ENCODE measurements at regions not wholly inside any gene's neighbourhood (a gene's known extent, or its start where the extent isn't known, plus 50 kb on each side); places are given as distances from the start of the nearest gene placed in this dataset.
A peak's percentile ranks its signal among the peaks of the same experiment; 100 is the strongest.
"Not testable (repeated sequence)": the region's sequence is repeated elsewhere in the genome, so short reads cannot be mapped to it uniquely, and the experiment has no call there.

DNA sequence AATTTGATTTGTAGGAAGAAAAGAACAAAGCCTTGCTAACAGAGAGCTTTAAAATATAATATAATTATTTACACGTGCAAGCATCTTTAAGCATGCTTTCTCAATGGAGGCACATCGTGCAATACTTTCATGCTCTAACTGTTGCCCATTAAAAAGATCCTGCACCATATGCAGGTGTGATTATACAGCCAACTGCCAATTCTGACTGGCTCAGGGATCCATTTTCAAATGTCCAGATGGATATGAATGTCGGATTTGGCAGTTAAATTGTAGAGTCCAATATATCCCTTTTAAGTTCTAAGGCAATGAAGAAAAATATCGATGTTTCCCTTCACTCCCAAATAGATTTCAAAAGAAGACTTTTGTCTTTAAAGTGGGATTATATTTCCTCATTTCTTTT lies 416.4 kb upstream of the CD180 start:
- no peak for DNase-seq

DNA sequence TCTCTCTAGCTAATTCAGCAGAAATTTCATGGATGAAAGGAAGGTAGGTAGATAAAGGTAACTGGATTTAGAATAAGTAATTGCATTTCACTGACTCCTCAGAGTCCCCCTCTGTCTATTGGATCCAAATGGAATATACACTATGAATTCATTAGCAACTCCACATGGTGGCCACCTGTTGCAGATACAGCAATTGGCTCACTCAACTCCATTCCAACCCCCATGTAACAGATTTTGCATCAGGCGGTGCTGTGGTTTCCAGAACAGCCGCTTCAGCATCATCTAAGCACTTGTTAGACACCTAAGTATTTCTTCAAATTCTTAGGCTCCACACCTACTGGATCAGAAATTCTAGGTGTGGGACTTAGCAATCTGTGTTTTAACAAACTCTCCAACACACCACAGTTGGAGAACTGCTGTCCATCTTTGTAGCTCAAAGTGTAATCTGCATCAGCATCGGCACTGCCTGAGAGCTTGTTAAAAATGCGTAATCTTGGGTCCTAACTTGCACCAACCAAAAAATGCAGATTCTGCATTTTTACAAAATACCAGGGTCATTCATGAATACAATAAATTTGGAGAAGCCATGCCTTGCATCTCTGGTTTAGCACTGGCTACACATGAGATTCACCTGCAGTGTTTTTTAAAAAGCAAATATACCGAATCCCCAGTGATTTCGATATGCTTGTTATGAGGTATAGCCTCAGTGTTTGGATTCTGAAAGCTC lies 413.8 kb upstream of the CD180 start:
- DNase-seq: no peak

DNA sequence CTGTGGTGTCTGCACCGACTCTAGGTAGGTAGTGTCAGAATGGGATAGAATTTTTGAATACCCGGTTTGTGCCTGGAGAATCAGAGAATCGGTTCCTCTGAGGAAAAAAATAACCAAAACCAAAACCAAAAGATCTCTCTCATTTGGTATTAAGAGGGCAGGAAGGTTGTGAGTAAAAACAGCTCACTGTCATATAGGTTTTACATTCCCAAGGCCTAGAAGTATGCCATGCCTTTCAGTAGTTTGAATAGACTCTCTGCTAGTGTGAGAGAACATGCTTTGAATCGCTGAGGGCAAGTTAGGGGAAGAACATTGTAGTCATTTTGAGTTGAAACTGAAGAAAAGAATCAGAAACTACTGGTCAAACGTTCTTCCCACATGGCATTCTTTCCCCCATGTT lies 411.4 kb upstream of the CD180 start:
- no peak for DNase-seq

DNA sequence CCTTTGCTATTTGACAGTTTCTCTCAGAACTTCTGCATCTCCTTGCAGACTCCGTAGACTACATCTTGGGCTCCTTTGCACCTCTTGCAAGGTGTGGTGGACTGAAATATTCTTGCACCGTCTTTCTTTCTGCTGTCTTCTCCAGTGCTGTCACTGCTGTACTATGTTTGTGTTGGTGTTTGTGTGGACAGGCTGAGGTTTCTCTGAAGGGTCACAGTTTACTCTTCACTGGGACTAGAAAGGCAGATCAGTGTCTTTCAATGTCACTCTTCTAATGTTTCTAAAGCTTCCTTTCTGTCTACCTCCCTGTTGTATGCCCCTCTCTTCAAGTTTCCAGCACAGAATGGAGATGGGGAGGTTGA lies 410.0 kb upstream of the CD180 start:
- no peak for DNase-seq

DNA sequence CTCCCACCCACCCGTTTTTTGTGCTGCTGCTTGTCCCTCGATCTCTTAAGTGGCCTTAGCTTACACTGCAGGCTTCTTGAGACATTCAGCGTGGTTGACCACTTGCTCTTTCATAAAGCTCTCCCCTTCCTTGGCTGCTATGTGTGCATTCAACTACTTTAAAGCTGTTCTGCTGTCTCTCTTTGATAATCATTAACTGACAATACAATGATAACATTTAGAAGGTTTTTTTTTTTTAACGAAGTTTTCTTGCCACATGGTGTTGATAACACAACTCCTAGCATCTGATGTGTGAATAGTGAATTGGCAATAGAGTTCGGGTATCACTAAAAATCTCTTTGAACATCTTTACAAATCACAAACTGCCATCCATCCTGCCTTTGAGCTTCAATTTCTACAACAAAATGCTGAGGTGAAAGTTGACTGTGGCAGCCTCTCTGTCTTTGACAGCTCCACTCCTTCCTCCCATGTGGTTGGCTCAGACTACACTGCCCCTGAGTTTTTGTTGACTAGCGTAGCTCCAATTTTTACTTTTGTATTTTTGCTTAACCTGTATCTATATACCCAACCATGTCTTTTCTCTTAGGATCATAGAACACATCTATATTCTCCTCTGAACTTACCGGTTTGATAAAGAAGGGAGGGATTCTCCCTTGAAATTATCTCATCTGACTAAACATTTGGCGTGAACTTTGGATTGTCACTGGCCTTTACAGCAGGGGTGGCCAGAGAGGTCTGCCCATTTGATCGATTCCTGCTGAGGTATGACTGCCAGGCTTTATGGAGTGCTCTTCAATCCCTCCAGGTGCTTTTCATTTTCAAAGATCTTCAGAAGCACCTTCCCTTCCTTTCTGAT lies 409.4 kb upstream of the CD180 start:
- DNase-seq: peak; percentile 14

DNA sequence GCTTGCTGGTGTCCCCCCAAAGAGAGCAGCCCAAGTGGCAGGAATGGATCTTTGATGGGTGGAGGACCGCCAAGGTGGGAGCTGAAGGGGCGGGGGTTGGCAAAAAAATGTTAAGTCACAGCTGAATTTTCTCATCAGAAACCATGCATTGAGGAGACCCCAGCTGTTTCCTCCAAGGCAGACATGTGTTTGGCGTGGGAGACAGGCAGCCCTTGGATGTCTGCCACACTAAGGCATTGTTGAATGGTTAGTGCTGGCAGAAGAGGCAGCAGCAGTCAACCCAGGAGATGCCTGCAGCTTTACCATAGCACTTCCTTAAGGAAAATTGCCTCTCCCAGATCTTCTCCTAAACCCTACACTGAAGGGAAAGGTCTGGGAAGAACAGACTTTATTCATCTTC lies 394.9 kb upstream of the CD180 start:
- no peak for DNase-seq

DNA sequence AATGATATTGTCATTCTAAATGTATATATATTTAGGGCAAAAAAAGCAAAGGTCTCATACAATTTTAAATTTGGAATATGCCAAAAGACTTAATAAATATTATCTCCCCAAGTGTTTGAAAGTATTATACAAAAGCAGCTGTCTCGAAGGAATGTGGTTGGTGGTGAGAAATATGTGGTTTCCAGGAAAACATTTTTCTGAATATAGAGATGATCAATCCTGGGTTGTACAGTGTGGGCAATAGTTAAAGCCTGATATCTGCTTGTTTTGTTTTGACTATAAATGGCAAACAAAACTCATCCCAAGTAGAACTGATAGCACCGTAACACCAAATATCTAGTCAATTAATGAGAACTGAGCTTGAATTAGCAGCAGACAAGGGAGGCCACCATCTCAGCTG lies 391.8 kb upstream of the CD180 start:
- no peak for DNase-seq

DNA sequence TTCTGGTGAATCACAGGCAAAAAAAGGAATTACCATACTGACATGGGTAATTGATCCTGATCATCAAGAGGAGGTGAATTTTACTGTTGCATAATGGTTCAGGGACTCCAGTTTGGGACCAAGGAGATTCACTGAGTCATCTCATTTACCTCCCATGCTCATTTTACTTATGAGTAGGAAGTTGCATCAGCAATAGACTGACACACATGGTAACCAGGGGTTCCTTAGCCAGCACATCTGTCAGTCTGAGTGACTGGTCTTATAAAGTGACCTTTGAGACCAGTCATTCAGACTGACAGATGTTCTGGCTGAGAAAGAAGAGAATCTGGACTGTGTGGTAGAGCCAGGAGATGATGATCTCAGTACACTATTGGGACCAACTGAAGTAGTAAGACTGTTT lies 384.6 kb upstream of the CD180 start:
- DNase-seq: peak; percentile 61

DNA sequence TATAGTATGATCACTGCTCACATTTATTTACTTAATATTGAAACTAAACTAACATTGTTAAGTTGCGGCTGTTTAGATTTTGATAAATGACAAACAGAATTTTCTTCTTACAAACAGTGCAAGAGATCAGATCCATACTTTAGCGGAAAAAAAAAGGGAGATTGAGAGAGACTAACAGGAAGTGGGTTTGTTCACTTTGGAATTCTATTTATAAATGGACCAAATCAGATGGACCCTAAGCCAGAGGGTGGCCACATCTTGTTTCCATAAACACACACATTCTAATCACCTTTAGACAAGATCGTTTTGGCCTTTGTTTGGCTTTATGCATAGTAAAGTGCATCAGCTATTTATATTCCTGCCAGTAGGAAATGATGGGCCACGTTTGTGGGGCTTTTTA lies 381.4 kb upstream of the CD180 start:
- DNase-seq: no peak

DNA sequence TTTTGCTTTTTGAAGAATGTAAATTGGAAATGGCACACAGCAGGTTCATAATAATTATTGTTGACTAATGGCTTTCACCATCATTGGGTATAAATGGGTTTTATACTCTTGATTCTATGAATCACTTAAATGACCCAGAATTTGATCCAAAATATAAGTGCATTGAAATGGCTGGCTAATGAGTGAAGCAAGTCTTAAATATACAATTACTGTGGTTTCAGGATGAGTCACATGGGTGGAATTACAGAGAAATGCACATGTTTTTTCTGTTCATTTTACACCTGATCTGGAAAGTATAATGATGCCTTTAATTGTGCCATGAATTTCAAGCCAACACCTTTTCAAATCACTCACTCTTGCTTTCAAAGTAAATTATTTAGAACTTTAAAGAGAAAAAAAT lies 380.8 kb upstream of the CD180 start:
- DNase-seq: no peak

DNA sequence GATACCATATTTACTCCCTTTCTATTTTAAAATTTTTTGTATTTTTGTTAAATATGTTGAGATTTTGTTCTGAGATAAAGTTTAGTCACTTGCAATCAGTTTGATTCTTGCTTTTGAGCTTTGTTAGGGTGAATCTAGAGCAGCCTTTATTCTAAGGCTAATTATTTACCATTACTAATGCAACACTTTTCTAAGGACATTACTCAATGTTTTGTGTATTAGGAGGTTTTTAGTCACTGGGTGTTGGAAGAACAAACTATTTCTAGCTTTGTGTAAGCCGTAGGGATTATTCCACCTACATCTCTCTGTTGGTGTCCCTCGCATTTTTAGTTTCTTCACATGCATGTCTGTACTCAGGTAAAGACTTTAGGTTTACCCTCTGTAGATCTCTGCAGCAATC lies 379.5 kb upstream of the CD180 start:
- no peak for DNase-seq

DNA sequence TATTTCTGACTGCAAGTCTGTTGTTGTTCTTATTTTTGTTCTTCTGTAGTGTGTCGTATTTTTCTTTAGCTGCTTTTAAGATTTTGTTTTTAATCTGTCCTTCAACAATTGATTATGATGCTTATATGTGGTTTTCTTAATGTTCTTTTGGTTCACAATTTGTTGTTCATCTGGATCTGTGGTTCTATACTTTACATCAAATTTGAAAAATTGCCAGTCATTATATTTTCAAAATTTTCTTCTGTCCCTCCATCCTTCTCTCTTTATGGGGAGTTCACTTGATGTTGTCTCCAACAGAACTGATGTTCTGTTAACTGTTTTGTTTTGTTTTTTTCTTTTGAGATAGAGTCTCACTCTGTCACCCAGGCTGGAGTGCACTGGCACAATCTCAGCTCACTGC lies 378.5 kb upstream of the CD180 start:
- DNase-seq: no peak

DNA sequence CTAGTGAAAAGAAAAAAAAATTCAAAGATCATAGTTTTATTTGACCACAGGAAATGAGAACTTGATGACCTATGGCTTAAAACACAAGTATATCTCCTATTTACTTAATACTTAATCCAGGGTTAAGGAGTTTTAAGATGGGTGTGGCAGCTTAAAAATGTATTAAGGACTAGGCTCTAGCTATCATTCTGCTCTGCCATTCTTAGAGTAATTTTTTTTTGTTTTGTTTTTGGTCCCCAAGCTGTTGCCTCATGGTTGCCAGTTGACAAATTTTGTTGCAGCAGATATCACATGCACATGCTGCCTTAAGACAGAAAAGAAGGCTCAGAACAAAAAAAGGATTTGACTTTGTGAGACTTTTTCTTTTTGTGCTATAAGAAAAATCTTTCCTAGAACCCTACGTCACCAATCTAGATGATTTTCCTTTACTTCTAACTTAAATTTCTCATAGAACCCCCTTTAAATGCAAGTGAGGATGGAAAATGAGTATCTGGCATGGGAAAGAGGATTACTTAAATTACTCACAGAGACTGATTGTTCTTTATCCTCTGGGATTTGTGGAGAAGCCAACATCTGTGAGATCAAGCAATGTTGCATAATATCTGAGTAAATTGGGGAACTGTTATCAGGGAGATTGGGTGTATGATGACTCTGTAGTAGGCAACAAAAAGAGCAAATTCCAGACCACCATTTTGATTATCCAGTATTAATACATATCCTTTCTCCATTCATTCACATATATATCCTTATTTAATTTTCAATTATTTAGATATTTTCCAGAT lies 364.7 kb upstream of the CD180 start:
- DNase-seq: no peak

DNA sequence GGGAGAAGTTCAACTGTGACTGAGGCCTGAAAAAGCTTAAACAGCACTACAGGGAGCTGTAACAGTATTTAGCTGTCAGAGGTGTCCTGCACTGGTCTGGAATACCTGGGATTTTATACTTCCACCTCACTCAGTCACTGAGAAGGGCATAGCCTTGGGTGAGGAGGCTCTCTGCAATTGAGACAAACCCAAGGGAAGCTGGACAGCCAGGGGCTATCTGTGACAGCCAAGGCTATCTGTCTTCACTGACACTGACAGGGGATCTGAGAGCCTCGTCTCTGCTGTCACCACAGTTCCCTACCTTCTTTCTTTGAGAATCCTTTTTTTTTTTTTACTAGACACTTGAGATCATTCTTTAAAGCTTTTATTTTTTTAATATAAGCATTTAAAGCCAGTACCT lies 356.2 kb upstream of the CD180 start:
- no peak for DNase-seq

DNA sequence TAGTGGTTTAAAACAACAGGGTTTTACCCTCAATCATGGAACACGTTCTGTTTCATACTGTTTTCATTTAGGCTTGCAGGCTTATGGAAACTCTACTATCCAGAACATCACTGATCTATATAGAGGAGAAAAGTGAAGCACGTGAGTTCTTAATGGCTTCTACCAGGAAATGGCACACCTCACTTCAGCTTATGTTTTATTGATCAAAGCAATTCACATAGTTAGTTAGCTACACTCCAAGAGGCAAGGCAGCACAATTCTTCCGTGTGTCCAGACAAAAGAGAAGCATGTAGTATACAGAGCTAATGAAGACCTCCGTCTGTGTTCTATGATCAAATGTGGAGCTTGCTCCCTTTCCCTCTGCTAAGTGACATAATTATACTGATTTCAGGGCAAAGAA lies 353.3 kb upstream of the CD180 start:
- no peak for DNase-seq

DNA sequence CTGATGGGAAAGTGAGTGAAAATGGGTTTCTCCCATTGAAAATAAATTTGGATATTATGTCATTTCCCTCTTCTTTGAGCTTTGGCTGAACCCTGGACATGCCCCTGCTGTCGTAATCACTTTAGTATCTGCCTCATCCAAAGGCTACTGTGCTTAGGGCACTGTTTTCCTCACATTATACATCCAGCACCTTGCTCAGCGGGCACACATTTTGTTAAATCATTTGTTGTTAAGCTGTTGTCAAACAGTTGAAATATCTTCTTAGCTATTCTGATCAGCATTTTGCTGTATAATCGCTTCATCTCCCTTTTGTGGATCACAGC lies 352.7 kb upstream of the CD180 start:
- no peak for DNase-seq

DNA sequence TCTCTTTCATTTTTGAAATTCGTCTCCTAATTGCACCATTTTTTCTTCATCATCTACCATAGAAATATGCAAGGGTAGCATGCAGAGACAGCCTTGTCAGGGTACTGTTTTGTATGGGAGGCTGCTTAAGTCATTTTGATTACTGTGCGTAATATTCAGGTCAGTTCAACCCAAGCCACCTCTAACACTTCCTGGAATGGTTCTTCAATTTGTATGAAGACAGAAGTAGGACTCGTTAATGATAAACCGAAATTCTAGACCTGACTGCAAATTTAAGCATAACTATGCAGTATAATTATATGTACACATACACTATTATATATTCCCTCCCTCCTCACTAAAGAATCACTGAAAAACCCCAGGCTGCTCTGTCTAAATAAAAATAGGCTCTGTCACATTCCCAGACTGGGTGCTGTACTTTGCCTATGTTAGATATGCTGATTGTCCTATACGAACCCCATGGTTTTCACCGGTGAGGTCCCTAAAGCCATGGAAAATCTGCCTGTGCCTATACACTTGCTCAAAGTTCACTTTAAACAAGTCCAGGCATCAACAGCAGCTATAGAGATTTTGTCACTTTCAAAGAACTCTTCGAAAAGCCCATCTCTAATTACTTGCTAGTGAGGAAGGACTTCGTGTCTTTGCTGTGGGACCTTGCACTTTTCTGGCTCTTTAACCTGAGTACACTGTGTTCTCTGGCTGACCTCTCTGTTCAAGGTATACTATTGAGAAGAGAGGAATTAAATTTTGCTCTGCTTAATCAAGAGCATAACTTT lies 352.1 kb upstream of the CD180 start:
- DNase-seq: no peak

DNA sequence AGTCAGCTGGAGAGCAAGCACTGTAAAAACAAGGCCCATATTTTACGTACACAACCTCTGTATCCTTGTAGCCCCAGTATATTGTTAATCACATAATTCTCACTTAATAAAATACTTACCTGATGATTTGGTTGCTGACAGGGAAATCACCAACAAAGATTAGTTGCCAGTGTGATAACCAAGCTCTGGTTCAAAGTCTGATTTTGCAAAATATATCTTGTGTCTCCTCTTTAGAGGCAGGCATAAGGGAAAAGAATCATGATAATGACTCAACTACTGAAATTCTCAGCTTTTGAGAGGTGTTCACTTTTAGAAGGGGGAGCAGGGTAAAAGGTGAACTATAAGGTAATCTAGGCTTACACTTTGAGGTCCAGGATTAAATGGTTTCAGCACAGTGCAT lies 351.1 kb upstream of the CD180 start:
- no peak for DNase-seq

DNA sequence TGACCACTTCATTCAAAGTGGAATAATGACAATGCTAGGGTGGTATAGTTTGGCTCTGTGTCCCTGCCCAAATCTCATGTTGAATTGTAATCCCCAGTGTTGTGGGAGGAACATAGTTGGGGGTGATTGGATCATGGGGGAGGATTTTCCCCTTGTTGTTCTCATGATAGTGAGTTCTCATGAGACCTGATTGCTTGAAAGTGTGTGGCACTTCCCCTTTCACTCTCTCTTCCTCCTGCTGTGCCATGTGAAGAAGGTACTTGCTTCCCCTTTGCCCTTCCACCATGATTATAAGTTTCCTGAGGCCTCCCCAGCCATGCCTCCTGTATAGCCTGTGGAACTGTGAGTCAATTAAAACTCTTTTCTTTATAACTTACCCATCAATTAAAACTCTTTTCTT lies 348.3 kb upstream of the CD180 start:
- DNase-seq: not testable (repeated sequence)

DNA sequence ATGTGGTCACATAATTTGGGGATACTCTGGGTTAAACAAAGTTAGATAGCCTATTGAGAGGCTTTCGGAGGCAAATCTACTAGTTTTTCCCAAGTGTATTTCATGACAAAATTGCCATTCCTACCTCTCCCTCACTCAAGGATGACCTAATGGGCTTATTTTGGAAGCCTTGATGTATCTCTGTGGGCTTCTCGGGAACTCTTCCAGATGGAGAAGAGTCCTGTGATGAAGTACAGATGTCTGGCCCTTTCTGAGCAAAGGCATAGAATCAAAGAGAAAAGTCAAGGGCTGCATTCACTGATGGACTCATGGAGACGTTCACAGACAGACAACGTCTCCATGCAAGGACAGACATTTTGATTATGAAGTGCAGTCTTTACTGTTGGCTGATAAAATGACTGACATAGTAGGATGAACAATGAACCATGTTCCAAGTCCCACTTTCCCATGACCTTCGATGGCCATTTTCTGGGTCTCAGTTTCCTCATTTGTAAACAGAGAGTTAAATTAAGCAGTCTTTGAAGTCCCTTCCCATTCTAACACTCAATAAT lies 347.2 kb upstream of the CD180 start:
- no peak for DNase-seq

DNA sequence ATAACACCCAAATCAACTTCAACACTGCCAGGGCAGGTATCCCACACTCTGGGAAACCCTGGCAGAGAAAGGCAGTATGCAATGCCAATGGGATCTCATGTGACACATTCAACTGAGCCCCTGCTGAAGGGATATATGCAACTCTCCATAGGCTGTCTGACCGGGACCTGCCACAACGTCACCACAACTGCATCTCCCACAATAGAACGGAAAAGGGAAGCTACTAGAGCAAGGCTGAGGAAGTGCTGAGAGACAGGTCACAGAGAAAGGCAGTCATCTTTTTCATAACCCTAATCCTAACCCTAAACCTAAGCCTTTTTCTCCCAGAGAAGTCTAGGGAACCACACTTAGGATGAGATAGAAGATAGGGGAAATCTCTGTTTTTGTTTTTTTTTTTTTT lies 345.9 kb upstream of the CD180 start:
- no peak for DNase-seq

DNA sequence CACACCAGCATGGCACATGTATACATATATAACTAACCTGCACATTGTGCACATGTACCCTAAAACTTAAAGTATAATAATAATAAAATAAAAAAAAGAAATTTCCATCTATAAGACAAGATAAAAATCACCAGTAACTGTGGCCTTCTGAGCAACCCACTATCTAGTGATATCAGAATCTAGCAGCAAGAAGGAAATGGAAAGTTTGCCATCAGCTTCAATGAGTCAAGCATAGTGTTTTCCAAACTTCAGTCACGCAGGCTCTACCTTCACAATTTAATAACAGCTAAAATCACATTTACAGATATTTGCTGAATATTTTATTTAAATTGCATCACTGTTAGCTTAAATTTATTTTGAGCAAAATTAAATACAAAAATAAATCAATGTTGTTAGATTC lies 345.3 kb upstream of the CD180 start:
- no peak for DNase-seq

Measured in DMS53 (cell line).